Effector memory CD4-positive, alpha-beta T cell (primary cell): ENCODE measurements at regions not wholly inside any gene's neighbourhood (a gene's known extent, or its start where the extent isn't known, plus 50 kb on each side); places are given as distances from the start of the nearest gene placed in this dataset.

Experiments
- DNase-seq, 3 donors: peaks; one replicate each; pipeline ENCODE4 v3.0.0-alpha.2; 2020
- H3K27ac ChIP-seq: 2 replicates; pipeline ENCODE4 v1.7.0; 2013; ENCODE audit warnings: mild to moderate bottlenecking, low read length, moderate library complexity; ENCODE audit not compliant: insufficient read depth, poor library complexity, severe bottlenecking
- H3K27me3 ChIP-seq: replicated peaks from 2 replicates; pipeline ENCODE4 v1.7.0; 2013; ENCODE audit warnings: mild to moderate bottlenecking, low read length; ENCODE audit not compliant: insufficient read depth, control insufficient read depth, poor library complexity, severe bottlenecking
- H3K36me3 ChIP-seq: 2 replicates; pipeline ENCODE4 v1.7.0; 2013; ENCODE audit warnings: mild to moderate bottlenecking, low read length, moderate library complexity; ENCODE audit not compliant: control insufficient read depth, insufficient read depth
- H3K4me1 ChIP-seq: 2 replicates; pipeline ENCODE4 v1.7.0; 2013; ENCODE audit warnings: low read length, mild to moderate bottlenecking; ENCODE audit not compliant: control insufficient read depth, insufficient read depth, poor library complexity, severe bottlenecking
- H3K4me3 ChIP-seq: 2 replicates; pipeline ENCODE4 v1.7.0; 2013; ENCODE audit warnings: low read length, low read depth, mild to moderate bottlenecking; ENCODE audit not compliant: insufficient read depth, poor library complexity, severe bottlenecking
- H3K9me3 ChIP-seq: 2 replicates; pipeline ENCODE4 v1.7.0; 2013; ENCODE audit warnings: mild to moderate bottlenecking, low read length, moderate library complexity; ENCODE audit not compliant: control insufficient read depth

- H3K4me1 ChIP-seq = no peaks in the 10 kb centered on the region
- DNase-seq = no peak
- no peaks in the 10 kb centered on the region for H3K27me3 ChIP-seq
- H3K36me3 ChIP-seq = no peaks in the 10 kb centered on the region
- H3K9me3 ChIP-seq = no peaks in the 10 kb centered on the region
- no peak overlapping the region for H3K27ac ChIP-seq
- no peak overlapping the region for H3K4me3 ChIP-seq
Measured at GRCh38 chr2:2838548-2838845, 507.4 kb upstream of the MYT1L start.

GRCh38 chr2:2837746-2838547 lies 506.9 kb upstream of the MYT1L start:
- Histone ChIP-seq H3K36me3 (no peaks in the 10 kb centered on the region), H3K27me3 (no peaks in the 10 kb centered on the region), H3K4me3 (no peak overlapping the region), H3K27ac (no peak overlapping the region), H3K4me1 (no peaks in the 10 kb centered on the region), H3K9me3 (no peaks in the 10 kb centered on the region)
- DNase-seq = no peak

- no peaks in the 10 kb centered on the region for H3K27me3 ChIP-seq
- no peak overlapping the region for H3K27ac ChIP-seq
- DNase-seq = no peak
- H3K4me3 ChIP-seq = no peak overlapping the region
- no peaks in the 10 kb centered on the region for H3K4me1 ChIP-seq
- H3K36me3 ChIP-seq = no peaks in the 10 kb centered on the region
- H3K9me3 ChIP-seq = no peaks in the 10 kb centered on the region
Measured at GRCh38 chr2:2836343-2837070, 505.4 kb upstream of the MYT1L start.

- no peak for DNase-seq
- no peaks in the 10 kb centered on the region for H3K27me3 ChIP-seq
Measured at GRCh38 chr2:2834516-2835254, 503.6 kb upstream of the MYT1L start.

GRCh38 chr2:2834105-2834504 lies 503.0 kb upstream of the MYT1L start:
- no peak overlapping the region for H3K27ac ChIP-seq
- no peaks in the 10 kb centered on the region for H3K4me1 ChIP-seq
- H3K27me3 ChIP-seq = no peaks in the 10 kb centered on the region
- H3K36me3 ChIP-seq = no peaks in the 10 kb centered on the region
- no peak overlapping the region for H3K4me3 ChIP-seq
- no peak for DNase-seq
- H3K9me3 ChIP-seq = no peaks in the 10 kb centered on the region

More at GRCh38 chr2:2834516-2835254, 503.6 kb upstream of the MYT1L start:
- no peaks in the 10 kb centered on the region for H3K9me3 ChIP-seq
- no peaks in the 10 kb centered on the region for H3K4me1 ChIP-seq
- H3K36me3 ChIP-seq = no peaks in the 10 kb centered on the region
- no peak overlapping the region for H3K4me3 ChIP-seq
- H3K27ac ChIP-seq = no peak overlapping the region

- Histone ChIP-seq H3K4me1 (no peaks in the 10 kb centered on the region), H3K27ac (no peak overlapping the region), H3K9me3 (no peaks in the 10 kb centered on the region), H3K27me3 (no peaks in the 10 kb centered on the region), H3K36me3 (no peaks in the 10 kb centered on the region), H3K4me3 (no peak overlapping the region)
- DNase-seq = no peak
Measured at GRCh38 chr2:2832657-2833056, 501.6 kb upstream of the MYT1L start.

GRCh38 chr2:2831633-2832032 lies 500.6 kb upstream of the MYT1L start:
- Histone ChIP-seq H3K4me1 (no peaks in the 10 kb centered on the region), H3K36me3 (no peaks in the 10 kb centered on the region), H3K9me3 (no peaks in the 10 kb centered on the region), H3K4me3 (no peak overlapping the region), H3K27ac (no peak overlapping the region), H3K27me3 (no peaks in the 10 kb centered on the region)
- no peak for DNase-seq

- H3K4me3 ChIP-seq = no peak overlapping the region
- H3K9me3 ChIP-seq = no peaks in the 10 kb centered on the region
Measured at GRCh38 chr2:2830576-2830975, 499.5 kb upstream of the MYT1L start.

GRCh38 chr2:2828774-2829368 lies 497.8 kb upstream of the MYT1L start:
- Histone ChIP-seq H3K9me3 (no peaks in the 10 kb centered on the region), H3K27ac (no peak overlapping the region), H3K27me3 (no peaks in the 10 kb centered on the region), H3K4me3 (no peak overlapping the region), H3K4me1 (no peaks in the 10 kb centered on the region), H3K36me3 (no peaks in the 10 kb centered on the region)
- DNase-seq = no peak

More at GRCh38 chr2:2830576-2830975, 499.5 kb upstream of the MYT1L start:
- H3K4me1 ChIP-seq = no peaks in the 10 kb centered on the region
- no peaks in the 10 kb centered on the region for H3K27me3 ChIP-seq
- no peak overlapping the region for H3K27ac ChIP-seq
- no peak for DNase-seq
- no peaks in the 10 kb centered on the region for H3K36me3 ChIP-seq
